ENCODE measurements at regions not wholly inside any gene's neighbourhood (a gene's known extent, or its start where the extent isn't known, plus 50 kb on each side); places are given as distances from the start of the nearest gene placed in this dataset.
"Not testable (repeated sequence)": the region's sequence is repeated elsewhere in the genome, so short reads cannot be mapped to it uniquely, and the experiment has no call there.

DNA sequence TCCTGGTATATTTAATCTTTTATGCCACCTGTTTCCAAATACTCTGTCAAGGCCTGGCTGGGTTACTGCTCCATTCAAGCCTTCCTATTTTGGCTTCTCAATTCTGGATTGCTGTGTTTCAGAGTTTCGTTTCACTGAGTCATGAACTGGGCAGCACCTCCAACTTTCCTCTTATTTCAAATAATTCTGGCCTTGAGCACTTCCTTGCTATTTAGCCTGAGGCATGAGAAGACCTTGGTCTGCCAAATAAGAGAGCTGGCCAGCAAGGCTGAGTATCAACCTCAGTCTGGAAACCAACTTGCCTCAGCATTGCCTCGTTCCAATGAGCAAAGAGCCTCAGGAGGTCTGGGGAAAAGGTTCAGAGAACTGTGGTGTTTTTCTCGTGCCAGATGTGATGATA lies 66.6 kb downstream of the TNFAIP3 start:
- Mint-ChIP-seq H3K9me3 (peaks cover 17% of the 10 kb centered on the region), H3K4me1 (ENCODE audit: low read depth) (peaks cover 60% of the 10 kb centered on the region), H3K27ac (peak overlapping the region; percentile 1)

DNA sequence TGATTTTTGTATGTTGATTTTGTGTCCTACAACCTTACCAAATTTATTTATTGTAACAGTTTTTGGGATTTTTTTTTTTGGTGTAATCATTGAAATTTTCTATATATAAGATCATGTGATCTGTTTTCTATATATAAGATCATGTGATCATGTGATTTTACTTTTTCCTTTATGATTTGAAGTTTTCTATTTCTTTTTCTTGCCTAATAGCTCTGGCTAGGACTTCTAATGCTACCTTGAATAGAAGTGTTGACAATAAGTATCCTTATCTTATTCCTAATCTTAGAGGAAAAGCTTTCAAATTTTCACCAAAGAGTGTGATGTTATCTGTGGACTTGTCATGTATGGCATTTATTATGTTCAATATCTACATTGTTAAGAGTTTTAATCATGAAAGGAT lies 69.7 kb downstream of the TNFAIP3 start:
- Mint-ChIP-seq H3K27ac (no peak overlapping the region), H3K4me1 (ENCODE audit: low read depth) (peaks cover 66% of the 10 kb centered on the region), H3K36me3 (ENCODE audit: low read depth) (peaks cover 28% of the 10 kb centered on the region), H3K9me3 (peaks cover 21% of the 10 kb centered on the region), H3K27me3 (no peaks in the 10 kb centered on the region), H3K4me3 (no peak overlapping the region)

More for the DNA sequence above, 66.6 kb downstream of the TNFAIP3 start:
- H3K36me3 Mint-ChIP-seq (ENCODE audit: low read depth), result peaks cover 24% of the 10 kb centered on the region
- H3K27me3 Mint-ChIP-seq, result no peaks in the 10 kb centered on the region
- H3K4me3 Mint-ChIP-seq, result no peak overlapping the region

DNA sequence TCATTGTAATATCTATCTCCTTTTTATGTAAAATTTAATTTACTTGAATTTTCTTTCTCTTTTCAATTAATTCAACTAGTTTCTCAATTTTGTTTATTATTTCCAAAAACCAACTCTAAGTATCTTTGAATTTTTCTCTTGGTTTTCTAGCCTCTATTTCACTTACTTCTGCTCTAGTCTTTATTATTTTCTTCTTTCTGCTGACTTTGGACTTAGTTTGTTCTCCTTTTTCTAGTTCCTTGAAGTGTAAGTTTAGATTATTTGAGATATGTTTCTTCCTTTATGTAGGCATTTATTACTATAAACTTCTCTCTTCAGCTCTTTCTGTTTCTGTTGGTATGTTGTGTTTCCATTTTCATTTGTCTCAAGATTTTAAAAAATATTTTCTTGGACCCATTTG lies 70.8 kb downstream of the TNFAIP3 start:
- Mint-ChIP-seq H3K36me3 (ENCODE audit: low read depth) (peaks cover 28% of the 10 kb centered on the region), H3K9me3 (peaks cover 21% of the 10 kb centered on the region), H3K27me3 (no peaks in the 10 kb centered on the region), H3K4me1 (ENCODE audit: low read depth) (peaks cover 68% of the 10 kb centered on the region), H3K4me3 (no peak overlapping the region), H3K27ac (peak overlapping the region; percentile 21)

DNA sequence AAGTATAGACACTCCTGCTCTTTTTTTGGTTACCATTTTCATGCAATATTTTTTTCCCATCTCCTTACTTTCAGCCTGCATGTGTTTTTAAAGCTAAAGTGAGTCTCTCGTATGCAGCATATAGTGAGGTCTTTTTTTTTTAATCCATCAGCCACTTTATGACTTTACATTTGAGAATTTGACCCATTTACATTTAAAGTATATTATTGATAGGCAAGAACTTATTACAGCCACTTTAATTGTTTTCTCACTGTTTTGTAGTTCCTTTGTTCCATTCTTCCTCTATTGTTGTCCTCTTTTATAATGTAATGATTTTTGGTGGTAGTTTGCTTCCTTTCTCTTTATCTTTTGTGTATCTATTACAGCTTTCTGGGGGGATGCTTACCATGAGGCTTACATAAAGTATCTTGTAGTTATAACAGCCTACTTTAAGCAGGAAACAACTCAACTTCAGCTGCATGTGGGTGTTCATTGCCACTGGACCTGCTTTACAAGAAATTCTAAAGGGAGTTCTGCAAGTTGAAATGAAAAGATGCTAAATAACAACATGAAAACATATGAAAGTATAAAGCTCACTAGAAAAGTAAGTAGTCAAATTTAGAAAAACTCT lies 71.8 kb downstream of the TNFAIP3 start:
- Mint-ChIP-seq H3K27me3 (no peaks in the 10 kb centered on the region), H3K9me3 (peaks cover 21% of the 10 kb centered on the region), H3K4me1 (ENCODE audit: low read depth) (peaks cover 68% of the 10 kb centered on the region), H3K27ac (peak overlapping the region; percentile 71), H3K36me3 (ENCODE audit: low read depth) (peaks cover 28% of the 10 kb centered on the region), H3K4me3 (no peak overlapping the region)

DNA sequence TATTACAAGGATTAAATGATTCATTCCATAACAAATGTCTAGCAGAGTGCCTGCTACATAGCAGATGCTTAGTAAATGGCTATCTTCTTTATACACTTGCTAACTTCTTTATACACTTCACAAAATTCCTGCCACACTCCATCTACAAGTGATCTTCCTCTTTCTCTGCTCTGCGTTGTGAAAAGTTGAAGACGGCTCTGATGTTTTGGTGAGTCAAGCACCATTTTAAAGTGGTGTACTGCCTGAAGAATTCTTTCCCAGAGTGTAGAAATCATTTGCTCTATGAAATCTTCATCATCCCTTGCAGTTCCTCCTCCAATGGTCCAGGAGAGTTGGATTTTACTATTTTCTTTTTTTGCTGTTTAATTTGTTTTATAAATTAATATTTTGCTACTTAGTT lies 74.9 kb downstream of the TNFAIP3 start:
- H3K36me3 Mint-ChIP-seq (ENCODE audit: low read depth), result peaks cover 19% of the 10 kb centered on the region
- no peaks in the 10 kb centered on the region for H3K27me3 Mint-ChIP-seq
- H3K4me3 Mint-ChIP-seq, result no peak overlapping the region
- H3K9me3 Mint-ChIP-seq, result peaks cover 11% of the 10 kb centered on the region
- peak overlapping the region; percentile 22 for H3K27ac Mint-ChIP-seq
- H3K4me1 Mint-ChIP-seq (ENCODE audit: low read depth), result peaks cover 78% of the 10 kb centered on the region

DNA sequence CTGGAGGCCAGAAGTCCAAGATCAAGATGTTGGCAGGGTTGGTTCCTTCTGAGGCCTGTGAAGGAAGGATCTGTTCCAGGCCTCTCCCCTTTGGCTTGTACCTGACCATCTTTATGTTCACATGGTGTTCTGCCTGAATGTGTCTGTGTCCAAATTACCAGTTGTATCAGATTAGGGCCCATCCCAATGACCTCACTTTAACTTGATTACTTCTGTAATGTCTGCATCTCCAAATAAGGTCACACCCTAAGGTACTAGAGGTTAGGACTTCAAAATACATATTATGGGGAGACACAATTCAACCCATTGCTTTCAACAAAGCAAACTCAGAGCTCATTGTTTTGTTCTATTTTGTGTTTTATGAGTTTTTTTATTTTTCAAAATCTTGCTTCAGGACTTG lies 75.7 kb downstream of the TNFAIP3 start:
- Mint-ChIP-seq H3K4me1 (ENCODE audit: low read depth) (peaks cover 78% of the 10 kb centered on the region), H3K27ac (no peak overlapping the region), H3K4me3 (no peak overlapping the region)

DNA sequence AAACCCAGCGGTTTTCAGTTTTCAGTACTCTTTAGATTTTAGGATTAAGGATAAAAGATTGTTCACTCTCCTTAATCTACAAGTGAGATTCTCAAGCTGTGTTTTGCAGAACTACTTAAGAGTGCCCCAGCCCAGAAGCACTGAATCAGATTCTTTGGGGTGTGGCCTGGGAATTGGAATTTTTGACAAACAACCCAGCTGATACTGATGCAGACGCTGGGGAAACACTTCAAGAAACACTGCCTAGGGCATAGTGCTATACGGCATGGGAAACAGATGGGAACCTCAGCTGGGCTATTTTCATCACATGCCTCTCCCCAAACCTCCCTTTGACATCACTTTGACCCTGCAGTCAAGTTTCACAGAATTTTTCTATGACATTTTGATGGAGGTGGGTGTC lies 77.3 kb downstream of the TNFAIP3 start:
- Mint-ChIP-seq H3K27ac (peak overlapping the region; percentile 10), H3K4me1 (ENCODE audit: low read depth) (peaks cover 64% of the 10 kb centered on the region), H3K4me3 (peak overlapping the region; percentile 12)
- not testable (repeated sequence) for H3K27me3 Mint-ChIP-seq; H3K36me3 Mint-ChIP-seq (ENCODE audit: low read depth); H3K9me3 Mint-ChIP-seq

More for the DNA sequence above, 75.7 kb downstream of the TNFAIP3 start:
- H3K27me3 Mint-ChIP-seq, result no peaks in the 10 kb centered on the region
- peaks cover 10% of the 10 kb centered on the region for H3K9me3 Mint-ChIP-seq
- H3K36me3 Mint-ChIP-seq (ENCODE audit: low read depth), result peaks cover 14% of the 10 kb centered on the region

DNA sequence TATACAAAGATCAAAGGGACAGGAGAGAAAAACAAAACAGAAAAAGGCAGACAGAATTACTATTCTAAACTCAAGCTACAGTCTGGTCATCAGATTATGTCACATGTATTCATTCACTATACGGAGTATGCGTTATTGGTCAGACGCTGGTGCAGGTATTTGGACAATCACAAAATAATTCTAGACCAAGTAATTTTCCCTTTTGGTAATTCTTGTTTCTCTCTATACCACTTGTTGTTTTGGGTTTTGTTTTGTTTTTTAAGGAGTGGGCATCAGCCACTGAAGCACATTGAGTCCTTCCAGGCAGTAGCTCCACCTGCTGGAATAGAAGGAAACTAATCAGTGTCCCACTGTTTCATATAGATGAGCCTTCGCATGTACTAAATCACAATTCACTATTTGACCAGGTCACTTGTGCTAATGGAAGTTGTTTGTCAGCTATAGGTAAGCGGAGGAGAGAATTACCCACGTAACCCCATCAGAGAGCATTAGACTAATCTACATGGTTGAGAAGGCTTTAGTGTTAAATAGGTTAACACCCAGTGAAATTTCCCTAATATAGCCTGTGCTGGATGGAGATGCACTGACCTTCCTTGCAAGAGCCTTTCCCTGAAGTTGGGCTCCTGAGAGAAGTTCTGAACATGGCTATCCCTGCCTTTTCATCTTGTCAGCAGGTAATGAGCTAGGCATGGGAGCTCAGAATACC lies 77.9 kb downstream of the TNFAIP3 start:
- no peaks in the 10 kb centered on the region for H3K36me3 Mint-ChIP-seq (ENCODE audit: low read depth)
- peaks cover 64% of the 10 kb centered on the region for H3K4me1 Mint-ChIP-seq (ENCODE audit: low read depth)
- no peaks in the 10 kb centered on the region for H3K27me3 Mint-ChIP-seq
- no peaks in the 10 kb centered on the region for H3K9me3 Mint-ChIP-seq
- H3K4me3 Mint-ChIP-seq, result peak overlapping the region; percentile 12
- peak overlapping the region; percentile 10 for H3K27ac Mint-ChIP-seq

DNA sequence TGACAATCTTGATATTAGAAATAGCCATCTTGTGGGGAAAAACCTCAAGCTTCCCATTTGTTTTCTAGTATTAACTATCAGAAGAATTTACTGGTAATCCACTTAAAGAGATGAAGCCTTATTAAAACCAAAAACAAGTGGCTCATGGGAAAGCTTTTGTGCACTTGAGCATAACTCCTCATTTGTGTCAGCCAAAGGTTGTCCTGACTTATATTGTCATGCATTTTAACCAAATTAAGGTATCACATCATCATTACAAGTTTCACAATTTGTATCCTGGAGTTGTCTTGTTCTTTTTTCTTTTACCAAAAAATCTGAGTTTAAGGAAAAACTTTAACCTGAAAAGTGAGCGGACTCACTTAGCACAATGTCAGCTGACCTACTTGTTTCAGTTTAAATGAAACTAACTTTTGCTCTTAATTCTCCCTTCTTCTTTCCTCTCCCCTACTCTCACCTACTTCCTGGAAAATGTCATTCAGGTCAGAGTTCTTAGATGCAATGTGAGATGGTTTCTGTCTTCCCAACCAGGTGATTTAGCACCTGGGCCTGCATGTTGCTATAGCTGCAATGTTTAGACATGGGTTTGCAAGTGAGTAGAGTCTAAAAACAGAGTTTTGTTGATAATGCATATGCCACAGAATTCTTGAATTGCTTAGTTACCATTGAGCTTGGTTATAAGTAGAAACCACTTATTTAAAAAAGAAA lies 82.8 kb downstream of the TNFAIP3 start:
- Mint-ChIP-seq H3K9me3 (no peaks in the 10 kb centered on the region), H3K27me3 (peaks cover 3% of the 10 kb centered on the region), H3K36me3 (ENCODE audit: low read depth) (no peaks in the 10 kb centered on the region), H3K4me1 (ENCODE audit: low read depth) (peaks cover 30% of the 10 kb centered on the region), H3K4me3 (peak overlapping the region; percentile 4), H3K27ac (no peak overlapping the region)

DNA sequence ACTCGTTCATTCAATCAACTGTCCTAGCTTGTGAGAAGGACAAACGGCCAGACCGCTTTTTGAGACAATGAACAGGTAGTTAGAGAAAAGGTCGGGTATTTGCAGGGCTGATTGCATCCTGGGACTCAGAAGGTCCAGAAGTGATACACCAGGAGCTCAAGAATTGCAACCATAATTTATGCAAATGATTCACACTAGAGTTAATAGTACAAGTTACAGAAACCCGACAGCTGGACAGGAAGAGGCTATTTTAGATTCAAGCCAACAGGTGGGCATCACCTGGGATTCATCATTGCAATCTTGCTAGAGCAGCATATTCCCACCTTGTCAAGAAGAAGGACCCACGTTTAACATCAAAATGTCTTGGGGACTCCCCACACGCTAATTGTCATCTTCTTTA lies 83.5 kb downstream of the TNFAIP3 start:
- Mint-ChIP-seq H3K9me3 (no peaks in the 10 kb centered on the region), H3K27me3 (peaks cover 3% of the 10 kb centered on the region), H3K36me3 (ENCODE audit: low read depth) (no peaks in the 10 kb centered on the region), H3K4me1 (ENCODE audit: low read depth) (peaks cover 22% of the 10 kb centered on the region), H3K4me3 (no peak overlapping the region), H3K27ac (no peak overlapping the region)

DNA sequence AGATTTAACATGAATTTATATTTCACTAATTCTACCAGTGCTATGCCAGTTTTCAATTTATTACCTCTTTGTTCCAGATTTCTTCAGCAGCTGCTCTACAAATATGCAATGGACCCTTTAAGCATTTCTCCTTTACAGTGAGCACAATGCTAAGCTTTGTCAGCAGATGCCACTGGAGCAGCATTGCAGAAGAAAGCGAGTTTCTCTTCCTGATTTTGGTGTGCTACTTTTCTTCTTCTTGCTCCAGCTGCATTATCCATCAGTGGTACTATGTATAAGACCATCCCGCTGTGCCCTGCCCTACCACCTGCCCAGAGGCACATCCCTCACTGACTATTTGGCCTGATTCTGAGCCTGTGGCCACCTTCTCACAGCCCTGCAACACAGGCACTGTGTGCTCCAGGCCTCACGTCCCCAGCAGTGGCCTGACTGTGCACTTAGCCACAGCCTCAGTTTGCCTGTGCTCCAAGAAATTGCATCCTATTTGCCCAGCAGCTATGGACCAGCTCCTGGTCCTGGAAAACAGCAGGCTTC lies 84.1 kb downstream of the TNFAIP3 start:
- no peak overlapping the region for H3K4me3 Mint-ChIP-seq
- H3K27ac Mint-ChIP-seq, result no peak overlapping the region
- no peaks in the 10 kb centered on the region for H3K36me3 Mint-ChIP-seq (ENCODE audit: low read depth)
- no peaks in the 10 kb centered on the region for H3K9me3 Mint-ChIP-seq
- peaks cover 20% of the 10 kb centered on the region for H3K4me1 Mint-ChIP-seq (ENCODE audit: low read depth)
- peaks cover 3% of the 10 kb centered on the region for H3K27me3 Mint-ChIP-seq

DNA sequence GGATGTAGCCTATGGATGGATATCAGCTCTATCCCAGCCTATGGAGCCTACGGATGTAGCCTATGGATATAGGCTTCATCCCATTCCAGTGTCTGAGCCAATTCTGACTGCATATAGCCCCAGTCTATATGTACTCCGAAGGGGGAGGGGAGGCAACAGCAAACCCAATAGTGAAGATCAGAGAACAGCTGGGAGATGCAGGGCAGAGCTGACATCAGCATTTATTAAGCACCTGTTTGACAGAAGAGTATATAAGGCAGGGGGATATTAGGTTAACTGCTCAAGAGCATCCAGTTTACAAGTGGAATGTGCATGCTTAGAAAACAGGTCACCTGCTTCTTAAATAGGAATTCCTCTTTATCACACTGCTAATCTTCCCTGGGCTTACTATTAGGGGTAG lies 85.2 kb downstream of the TNFAIP3 start:
- no peaks in the 10 kb centered on the region for H3K9me3 Mint-ChIP-seq
- no peak overlapping the region for H3K4me3 Mint-ChIP-seq
- H3K27me3 Mint-ChIP-seq, result peaks cover 3% of the 10 kb centered on the region
- no peak overlapping the region for H3K27ac Mint-ChIP-seq
- H3K4me1 Mint-ChIP-seq (ENCODE audit: low read depth), result peaks cover 21% of the 10 kb centered on the region
- no peaks in the 10 kb centered on the region for H3K36me3 Mint-ChIP-seq (ENCODE audit: low read depth)

DNA sequence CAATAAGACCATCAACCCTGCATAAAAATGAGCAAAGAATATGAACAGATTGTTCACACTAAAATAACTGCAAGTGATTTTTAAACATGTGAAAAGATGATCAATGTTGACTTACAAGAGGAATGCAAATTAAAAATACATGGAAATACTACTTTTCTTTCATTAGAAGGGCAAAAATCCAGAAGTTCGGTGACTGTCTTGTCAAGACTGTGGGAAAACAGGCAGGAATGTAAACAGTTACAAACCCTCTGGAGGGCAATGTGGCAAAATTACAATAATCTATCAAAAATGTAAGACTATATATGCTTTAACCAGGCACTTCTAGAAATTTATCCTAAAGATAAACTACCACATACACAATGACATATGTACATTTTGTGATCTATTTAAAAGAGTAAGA lies 86.7 kb downstream of the TNFAIP3 start:
- Mint-ChIP-seq H3K27ac (no peak overlapping the region), H3K4me3 (no peak overlapping the region), H3K27me3 (peaks cover 3% of the 10 kb centered on the region), H3K9me3 (peaks cover 2% of the 10 kb centered on the region), H3K4me1 (ENCODE audit: low read depth) (peaks cover 33% of the 10 kb centered on the region), H3K36me3 (ENCODE audit: low read depth) (no peaks in the 10 kb centered on the region)

DNA sequence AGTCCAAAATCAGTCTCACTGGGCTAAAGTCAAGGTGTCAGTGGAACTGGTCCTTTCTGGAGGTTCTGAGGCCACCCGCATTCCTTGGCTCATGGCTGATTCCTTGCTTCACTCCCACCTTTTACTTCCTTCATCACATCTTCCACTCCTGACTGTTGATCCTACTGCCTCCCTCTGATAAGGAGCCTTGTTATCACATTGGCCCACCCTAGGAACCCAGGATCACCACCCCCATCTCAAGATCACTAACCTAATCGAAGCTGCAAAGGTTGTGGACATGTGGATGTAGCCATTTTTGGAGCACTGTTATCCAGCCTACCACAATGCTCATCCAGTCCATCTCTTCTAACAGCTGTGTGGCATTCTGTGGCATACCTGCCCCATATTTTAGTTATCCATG lies 87.2 kb downstream of the TNFAIP3 start:
- Mint-ChIP-seq H3K36me3 (ENCODE audit: low read depth) (no peaks in the 10 kb centered on the region), H3K4me1 (ENCODE audit: low read depth) (peaks cover 34% of the 10 kb centered on the region), H3K27ac (no peak overlapping the region), H3K9me3 (peaks cover 4% of the 10 kb centered on the region), H3K4me3 (no peak overlapping the region), H3K27me3 (peaks cover 3% of the 10 kb centered on the region)

DNA sequence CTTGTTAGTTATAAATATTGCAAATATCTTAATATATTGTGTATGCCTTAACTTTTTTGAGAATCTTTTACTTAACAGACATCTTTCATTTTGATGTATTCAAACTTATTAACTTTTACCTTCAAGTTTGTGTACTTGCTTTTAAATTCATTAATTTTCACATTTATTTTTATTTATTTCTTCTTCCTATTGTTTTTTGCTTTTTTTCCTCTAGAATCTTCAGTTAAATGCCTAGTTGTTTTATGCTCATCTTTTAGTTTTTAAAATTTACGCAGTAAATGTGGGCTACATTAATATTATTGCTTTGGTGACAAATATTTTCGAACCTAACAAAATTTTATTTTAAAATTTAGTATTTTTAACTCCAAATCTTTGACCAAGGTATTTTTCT lies 89.0 kb downstream of the TNFAIP3 start:
- peaks cover 8% of the 10 kb centered on the region for H3K9me3 Mint-ChIP-seq
- H3K36me3 Mint-ChIP-seq (ENCODE audit: low read depth), result no peaks in the 10 kb centered on the region
- H3K4me3 Mint-ChIP-seq, result no peak overlapping the region
- no peak overlapping the region for H3K27ac Mint-ChIP-seq
- H3K27me3 Mint-ChIP-seq, result peaks cover 3% of the 10 kb centered on the region
- peaks cover 18% of the 10 kb centered on the region for H3K4me1 Mint-ChIP-seq (ENCODE audit: low read depth)
